Caco-2 (cell line): ENCODE measurements at regions not wholly inside any gene's neighbourhood (a gene's known extent, or its start where the extent isn't known, plus 50 kb on each side); places are given as distances from the start of the nearest gene placed in this dataset. TPM values are rescaled to one million over a fixed set of nuclear protein-coding genes. Genes with fewer than 3 reads are reported as not detected.

Experiments used
- BruUV-seq: library from RNA; stranded (reverse); fragments of 400-500 nt; replicated peaks from 2 replicates; lab custom pipeline; 2021; lab: Mats Ljungman, UMichigan
- CTCF ChIA-PET: fragments of 300-600 bp; sonication (Branson Sonifier 250); formaldehyde crosslinking; loops from one replicate; lab custom pipeline; 2022; ENCODE audit warnings: antibody characterized with exemption; lab: Charles Lee
- POLR2A ChIA-PET: fragments of 300-600 bp; sonication (Branson Sonifier 250); formaldehyde crosslinking; loops from one replicate; lab custom pipeline; 2022; ENCODE audit warnings: antibody characterized with exemption; lab: Charles Lee
- DNase-seq, 2 experiments: peaks; one replicate each; pipeline versions ENCODE4 v3.0.0 to v3.0.0-alpha.2; 2020 to 2022
- H3K27me3 ChIP-seq: replicated peaks from 2 replicates; pipeline ENCODE4 v1.6.0; 2011; ENCODE audit warnings: low read length; ENCODE audit not compliant: control insufficient read depth, insufficient read depth
- H3K36me3 ChIP-seq: 2 replicates; pipeline ENCODE4 v1.5.1; 2011; ENCODE audit warnings: low read length; ENCODE audit not compliant: control insufficient read depth, insufficient read depth
- H3K4me1 ChIP-seq: fragments of 250-450 bp; sonication (Bioruptor Pico); 2 replicates; pipeline ENCODE4 v1.5.1; 2020; ENCODE audit warnings: mild to moderate bottlenecking
- H3K4me3 ChIP-seq: 2 replicates; pipeline ENCODE4 v1.5.1; 2011; ENCODE audit warnings: low read depth, mild to moderate bottlenecking, control low read depth, low read length
- H3K9me3 ChIP-seq: fragments of 250-450 bp; sonication (Bioruptor Pico); 2 replicates; pipeline ENCODE4 v1.5.1; 2020; ENCODE audit warnings: mild to moderate bottlenecking, moderate library complexity
- H3K27ac Mint-ChIP-seq: one replicate; pipeline ENCODE4 v1.8.0; 2022; ENCODE audit warnings: mixed read lengths; ENCODE audit not compliant: unreplicated experiment
- H3K27me3 Mint-ChIP-seq: one replicate; pipeline ENCODE4 v1.8.0; 2022; ENCODE audit warnings: mixed read lengths; ENCODE audit not compliant: insufficient read depth, unreplicated experiment
- H3K36me3 Mint-ChIP-seq: one replicate; pipeline ENCODE4 v1.8.0; 2022; ENCODE audit warnings: mild to moderate bottlenecking, mixed read lengths; ENCODE audit not compliant: insufficient read depth, unreplicated experiment
- H3K4me1 Mint-ChIP-seq: one replicate; pipeline ENCODE4 v1.8.0; 2022; ENCODE audit warnings: low read depth, mixed read lengths; ENCODE audit not compliant: unreplicated experiment
- H3K4me3 Mint-ChIP-seq: one replicate; pipeline ENCODE4 v1.8.0; 2022; ENCODE audit warnings: mild to moderate bottlenecking, moderate library complexity, mixed read lengths; ENCODE audit not compliant: unreplicated experiment
- H3K9me3 Mint-ChIP-seq: one replicate; pipeline ENCODE4 v1.8.0; 2022; ENCODE audit warnings: mixed read lengths; ENCODE audit not compliant: unreplicated experiment
- CTCF ChIP-seq, 2 experiments: fragments of 200-600 bp in 1 of 2; IDR thresholded peaks; 1 replicate in 1 of 2; 2 replicates in 1 of 2; pipeline versions ENCODE4 v1.5.1 to v1.8.0; 2011 to 2022; ENCODE audit warnings: antibody characterized with exemption in 1 of 2, control low read depth in 1 of 2, inconsistent platforms in 1 of 2, low read depth in 1 of 2, low read length in 1 of 2, mild to moderate bottlenecking in 1 of 2, moderate library complexity in 1 of 2; ENCODE audit not compliant: insufficient read depth in 1 of 2, severe bottlenecking in 1 of 2, unreplicated experiment in 1 of 2
- intact Hi-C: fragments of 100-400 bp; cut with micrococcal nuclease; formaldehyde crosslinking; loops from one replicate; pipeline ENCODE4 v1.10.0; 2022; ENCODE audit not compliant: unreplicated experiment
- microRNA-seq: library from miRNA; unstranded; fragments of <30 nt; microRNA quantifications from one replicate; pipeline ENCODE4 v1.2.0, GENCODE V29; 2022

DNA sequence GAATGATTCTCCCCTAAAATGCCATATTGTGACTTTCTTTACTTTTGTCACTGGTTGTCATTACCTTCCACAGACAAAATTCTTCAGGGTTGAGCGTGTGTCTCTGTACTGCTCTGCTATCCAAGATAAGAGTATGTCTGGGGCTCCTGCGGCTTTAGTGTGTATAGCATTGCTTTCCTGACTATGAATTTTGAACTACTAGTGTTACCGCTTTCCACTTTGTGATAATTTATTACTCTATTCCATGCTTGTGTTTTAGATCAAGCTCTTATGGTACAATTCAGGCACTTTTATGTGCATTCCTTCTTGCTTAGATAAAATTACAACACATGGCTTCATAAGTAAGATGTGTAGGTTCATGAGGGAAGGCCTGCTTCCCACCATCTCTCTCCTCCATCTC, 51.5 kb upstream of the MEF2C start:
- intact Hi-C loops = no loop called here
- no TSS peak for BruUV-seq
- no peaks in the 10 kb centered on the region for H3K9me3 ChIP-seq
- CTCF ChIA-PET = no interaction called here
- POLR2A ChIA-PET = no interaction called here
- Mint-ChIP-seq H3K4me3 (no peak overlapping the region), H3K27me3 (no peaks in the 10 kb centered on the region), H3K27ac (no peak overlapping the region), H3K9me3 (no peaks in the 10 kb centered on the region), H3K4me1 (no peaks in the 10 kb centered on the region), H3K36me3 (no peaks in the 10 kb centered on the region)
- H3K4me3 ChIP-seq = no peak overlapping the region
- no peak for DNase-seq
- no peaks in the 10 kb centered on the region for H3K27me3 ChIP-seq
- TF ChIP-seq CTCF (IDR thresholded peaks at IDR 0.05; ENCODE audit: insufficient read depth in 1 of 2, low read depth in 1 of 2, low read length in 1 of 2, severe bottlenecking in 1 of 2, unreplicated experiment in 1 of 2) = no peak
- no peaks in the 10 kb centered on the region for H3K4me1 ChIP-seq
- H3K36me3 ChIP-seq = no peaks in the 10 kb centered on the region

Small RNA genes lying in the stretch of these regions (microRNA-seq; reads per million reads assigned to microRNA genes)
- gene MIR3660 = not detected
